Esophagus squamous epithelium (tissue), 5 donors: ENCODE measurements at regions not wholly inside any gene's neighbourhood (a gene's known extent, or its start where the extent isn't known, plus 50 kb on each side); places are given as distances from the start of the nearest gene placed in this dataset.

Source experiments
- DNase-seq: peaks from one replicate; lab custom pipeline; 2025; lab: John Stamatoyannopoulos, UW
- H3K27ac ChIP-seq, 4 donors: fragments of 200-600 bp; sonication (generic); one replicate each; pipeline ENCODE4 v1.5.1; 2016 to 2019; ENCODE audit warnings: mild to moderate bottlenecking in 1 of 4
- H3K27me3 ChIP-seq, 4 donors: fragments of 200-600 bp; sonication (generic); 1 replicate in 3 of 4; 2 replicates in 1 of 4; pipeline versions ENCODE4 v1.5.1 to v1.6.0; 2017 to 2021; ENCODE audit warnings: antibody characterized with exemption in 1 of 4
- H3K36me3 ChIP-seq, 3 donors: fragments of 200-600 bp; sonication (generic); one replicate each; pipeline ENCODE4 v1.5.1; 2016 to 2019
- H3K4me1 ChIP-seq, 3 donors: fragments of 200-600 bp; sonication (generic); one replicate each; pipeline ENCODE4 v1.5.1; 2017 to 2019
- H3K4me3 ChIP-seq, 4 donors: fragments of 200-600 bp; sonication (generic); 1 replicate in 3 of 4; 2 replicates in 1 of 4; pipeline ENCODE4 v1.5.1; 2016 to 2019; ENCODE audit warnings: mild to moderate bottlenecking in 2 of 4, moderate library complexity in 1 of 4
- H3K9me3 ChIP-seq, 3 donors: fragments of 200-600 bp; sonication (generic); one replicate each; pipeline ENCODE4 v1.5.1; 2016 to 2019
- POLR2A ChIP-seq, 4 donors: fragments of 450-650 bp; IDR thresholded peaks; one replicate each; pipeline ENCODE4 v1.6.1; 2017; ENCODE audit warnings: antibody characterized with exemption in 4 of 4, mild to moderate bottlenecking in 4 of 4, moderate library complexity in 3 of 4
- WGBS, 2 donors: methylation state at CpG; one replicate each; pipeline ENCODE4 v1.1.5; 2018; 5-methylcytosine and 5-hydroxymethylcytosine counted together
- intact Hi-C: fragments of 100-400 bp; cut with DNase I; formaldehyde crosslinking; loops from one replicate; pipeline ENCODE4 v1.15.0; 2022
- TF ChIP-seq, protein P1 (sequence below), 6 experiments: fragments of 450-650 bp in 4 of 6; fragments of 200-600 bp in 2 of 6; sonication (generic) in 2 of 6; IDR thresholded peaks; one replicate each; pipeline ENCODE4 v1.5.1; 2016 to 2019; ENCODE audit warnings: antibody characterized with exemption in 6 of 6, mild to moderate bottlenecking in 4 of 6, moderate library complexity in 4 of 6
- donor health status: DM: yes; HTN: yes; CAD: no.

DNA sequence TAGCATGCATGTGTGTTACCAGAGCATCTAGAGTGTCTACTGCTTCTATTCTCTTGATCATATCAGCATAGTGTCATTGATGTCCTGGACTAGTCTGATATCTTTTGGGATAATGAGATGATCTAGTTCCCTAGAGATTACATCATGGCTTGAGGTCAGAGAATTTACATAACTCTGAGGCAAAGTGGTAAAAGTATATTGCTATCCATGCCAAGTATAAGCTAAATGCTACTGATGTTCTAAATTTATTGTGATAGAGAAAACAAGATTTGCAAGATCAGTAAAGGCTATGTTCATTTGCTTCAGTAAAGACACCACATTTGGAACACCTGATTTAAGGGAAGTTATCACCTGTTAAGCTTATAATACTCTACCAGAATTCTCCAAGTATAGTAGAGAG lies 280.7 kb upstream of the PSMD7 start:
- Histone ChIP-seq H3K4me1 (no peaks in the 10 kb centered on the region), H3K4me3 (no peak overlapping the region), H3K36me3 (no peaks in the 10 kb centered on the region), H3K27me3 (no peaks in the 10 kb centered on the region), H3K9me3 (no peaks in the 10 kb centered on the region), H3K27ac (no peak overlapping the region)
- DNase-seq, result no peak
- intact Hi-C loops, result no loop called here
- TF ChIP-seq POLR2A (IDR thresholded peaks at IDR 0.05), result no peak
- TF ChIP-seq, protein P1, sequence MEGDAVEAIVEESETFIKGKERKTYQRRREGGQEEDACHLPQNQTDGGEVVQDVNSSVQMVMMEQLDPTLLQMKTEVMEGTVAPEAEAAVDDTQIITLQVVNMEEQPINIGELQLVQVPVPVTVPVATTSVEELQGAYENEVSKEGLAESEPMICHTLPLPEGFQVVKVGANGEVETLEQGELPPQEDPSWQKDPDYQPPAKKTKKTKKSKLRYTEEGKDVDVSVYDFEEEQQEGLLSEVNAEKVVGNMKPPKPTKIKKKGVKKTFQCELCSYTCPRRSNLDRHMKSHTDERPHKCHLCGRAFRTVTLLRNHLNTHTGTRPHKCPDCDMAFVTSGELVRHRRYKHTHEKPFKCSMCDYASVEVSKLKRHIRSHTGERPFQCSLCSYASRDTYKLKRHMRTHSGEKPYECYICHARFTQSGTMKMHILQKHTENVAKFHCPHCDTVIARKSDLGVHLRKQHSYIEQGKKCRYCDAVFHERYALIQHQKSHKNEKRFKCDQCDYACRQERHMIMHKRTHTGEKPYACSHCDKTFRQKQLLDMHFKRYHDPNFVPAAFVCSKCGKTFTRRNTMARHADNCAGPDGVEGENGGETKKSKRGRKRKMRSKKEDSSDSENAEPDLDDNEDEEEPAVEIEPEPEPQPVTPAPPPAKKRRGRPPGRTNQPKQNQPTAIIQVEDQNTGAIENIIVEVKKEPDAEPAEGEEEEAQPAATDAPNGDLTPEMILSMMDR (IDR thresholded peaks at IDR 0.05), result no peak

DNA sequence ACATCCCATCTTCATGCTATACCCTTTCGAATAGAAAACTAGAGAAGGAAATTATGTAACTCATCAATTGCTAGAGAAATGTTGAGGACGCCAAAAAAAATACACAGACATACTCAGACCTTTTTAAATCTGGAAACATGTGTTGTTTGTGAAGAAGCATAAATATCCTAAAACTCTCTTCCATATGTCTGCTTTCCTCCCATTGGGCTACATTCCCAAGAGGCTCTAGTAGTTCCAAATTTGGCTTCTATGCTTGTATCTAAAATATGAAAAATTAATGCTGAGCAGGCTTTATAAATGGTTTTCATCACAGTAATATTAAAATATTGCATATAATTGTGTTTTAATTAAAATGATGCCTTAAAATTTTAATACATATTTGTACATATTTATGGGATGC lies 297.9 kb upstream of the PSMD7 start:
- TF ChIP-seq POLR2A (IDR thresholded peaks at IDR 0.05), result no peak
- TF ChIP-seq, protein P1 (IDR thresholded peaks at IDR 0.05), result no peak
- Histone ChIP-seq H3K27ac (no peak overlapping the region), H3K4me1 (no peaks in the 10 kb centered on the region), H3K9me3 (no peaks in the 10 kb centered on the region), H3K27me3 (no peaks in the 10 kb centered on the region), H3K36me3 (no peaks in the 10 kb centered on the region), H3K4me3 (no peak overlapping the region)
- 64 to 67% methylated on average over 2 of the region's 2 CpGs for WGBS, 2 donors
- intact Hi-C loops, result no loop called here
- no peak for DNase-seq

DNA sequence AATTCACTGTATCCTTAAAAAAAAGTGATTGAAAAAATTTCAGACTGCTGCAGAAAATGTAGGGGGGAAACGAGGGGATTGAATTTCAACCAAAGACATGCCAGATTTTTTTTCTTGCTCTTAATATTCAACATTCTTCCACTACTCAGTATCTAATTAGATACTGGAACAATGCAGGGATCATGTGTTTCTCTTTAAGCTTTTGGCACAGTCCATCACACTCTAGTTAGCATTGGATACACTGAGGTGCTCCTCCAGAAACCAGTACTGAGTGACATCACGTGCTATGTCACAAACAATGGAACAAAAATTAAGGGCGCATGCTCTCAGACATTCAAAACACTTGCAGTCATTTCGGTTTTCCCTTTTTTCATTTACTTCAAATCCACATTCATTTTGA lies 298.6 kb upstream of the PSMD7 start:
- Histone ChIP-seq H3K4me3 (no peak overlapping the region), H3K27me3 (no peaks in the 10 kb centered on the region), H3K36me3 (no peaks in the 10 kb centered on the region), H3K27ac (no peak overlapping the region), H3K4me1 (no peaks in the 10 kb centered on the region), H3K9me3 (no peaks in the 10 kb centered on the region)
- DNase-seq, result no peak
- TF ChIP-seq, protein P1 (IDR thresholded peaks at IDR 0.05), result no peak
- no peak for TF ChIP-seq POLR2A (IDR thresholded peaks at IDR 0.05)
- WGBS, 2 donors, result 61 to 64% methylated on average over 4 of the region's 4 CpGs
- intact Hi-C loops, result no loop called here

DNA sequence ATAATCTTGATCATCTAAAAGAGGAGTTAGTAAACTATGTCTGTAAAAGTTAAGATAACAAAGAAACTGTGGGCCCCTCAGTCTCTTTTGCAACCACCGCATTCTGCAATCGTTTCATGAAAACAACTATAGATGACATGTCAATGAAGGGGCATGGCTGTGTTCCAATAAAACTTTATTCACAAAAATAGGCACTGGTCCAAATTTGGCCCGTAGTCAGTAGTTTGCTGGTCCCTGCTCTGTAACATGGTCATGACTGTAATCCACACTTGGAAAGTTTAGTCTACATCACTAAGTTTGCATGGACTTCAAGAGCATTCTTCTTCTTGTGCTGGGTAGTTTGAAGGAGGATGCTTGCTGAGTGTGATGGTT lies 299.3 kb upstream of the PSMD7 start:
- Histone ChIP-seq H3K9me3 (no peaks in the 10 kb centered on the region), H3K27ac (no peak overlapping the region), H3K4me1 (no peaks in the 10 kb centered on the region), H3K27me3 (no peaks in the 10 kb centered on the region), H3K4me3 (no peak overlapping the region), H3K36me3 (no peaks in the 10 kb centered on the region)
- WGBS, 2 donors, result 31 to 37% methylated on average over 3 of the region's 3 CpGs
- TF ChIP-seq, protein P1 (IDR thresholded peaks at IDR 0.05), result no peak
- DNase-seq, result no peak
- intact Hi-C loops, result no loop called here

DNA sequence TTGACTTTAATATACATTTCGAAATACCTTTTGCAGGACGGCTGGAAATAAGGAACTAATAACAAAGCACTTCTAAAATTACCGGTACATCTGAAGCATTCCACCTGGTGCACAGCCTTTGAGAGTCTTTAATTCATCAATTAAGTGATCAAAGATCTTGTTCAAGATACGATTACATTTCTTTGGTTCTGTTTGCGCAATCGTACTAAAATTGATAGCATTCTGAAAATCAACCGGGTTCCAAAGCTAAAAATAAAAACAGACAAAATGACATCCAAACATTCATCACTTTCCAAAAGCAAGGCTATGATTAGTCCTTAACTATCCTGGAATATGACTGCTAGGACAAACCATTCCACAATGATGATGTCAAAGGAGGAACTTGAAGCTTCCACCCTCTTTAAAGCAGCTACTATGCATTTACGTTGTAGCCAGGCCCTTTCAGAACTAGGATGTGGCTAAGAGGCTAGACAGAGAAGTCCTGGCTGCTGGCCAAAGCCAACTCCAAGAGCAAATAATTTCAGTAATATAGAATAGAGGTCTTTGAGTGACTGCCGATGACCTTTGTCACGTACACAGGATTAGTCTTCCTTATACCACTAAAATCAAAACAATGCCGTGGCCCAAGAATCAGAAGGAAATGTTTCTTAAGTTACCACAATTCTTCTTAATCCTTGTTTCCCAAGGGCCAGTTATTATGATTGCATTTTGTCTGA lies 299.8 kb upstream of the PSMD7 start:
- Histone ChIP-seq H3K4me3 (no peak overlapping the region), H3K36me3 (no peaks in the 10 kb centered on the region), H3K27me3 (no peaks in the 10 kb centered on the region), H3K27ac (no peak overlapping the region), H3K4me1 (no peaks in the 10 kb centered on the region), H3K9me3 (no peaks in the 10 kb centered on the region)
- TF ChIP-seq, protein P1 (IDR thresholded peaks at IDR 0.05), result no peak
- no peak for TF ChIP-seq POLR2A (IDR thresholded peaks at IDR 0.05)
- 45 to 48% methylated on average over 11 of the region's 11 CpGs for WGBS, 2 donors
- intact Hi-C loops, result no loop called here
- no peak for DNase-seq
